H1 (cell line): ENCODE measurements at regions not wholly inside any gene's neighbourhood (a gene's known extent, or its start where the extent isn't known, plus 50 kb on each side); places are given as distances from the start of the nearest gene placed in this dataset.

ENCODE experiments used
- PHF8 ChIP-seq: fragments of 200-600 bp; sonication (generic); conservative IDR thresholded peaks from 2 replicates; pipeline ENCODE4 v1.7.1; 2012; ENCODE audit warnings: low read depth, mild to moderate bottlenecking, inconsistent platforms, low read length, moderate library complexity
- ZNF274 ChIP-seq: IDR thresholded peaks from 2 replicates; pipeline ENCODE4 v1.7.0; 2012; ENCODE audit warnings: low read length, borderline replicate concordance; ENCODE audit errors: extremely low read depth

- TF ChIP-seq ZNF274 = no peak
- no peak for TF ChIP-seq PHF8
- TF ChIP-seq, all 59 proteins: peak for 0
Measured at GRCh38 chr13:85441975-85442374, 357.2 kb downstream of the SLITRK6 start (continued).
